Left kidney (tissue), 1 donor: ENCODE measurements at regions not wholly inside any gene's neighbourhood (a gene's known extent, or its start where the extent isn't known, plus 50 kb on each side); places are given as distances from the start of the nearest gene placed in this dataset.

Experiments used
- DNase-seq: peaks from one replicate; pipeline ENCODE4 v3.0.0-alpha.2; 2013

- no peak for DNase-seq
These were observed 899.5 kb upstream of the SLC10A2 start for GRCh38 chr13:103965506-103966243.

GRCh38 chr13:103961784-103962183, 895.6 kb upstream of the SLC10A2 start:
- no peak for DNase-seq

DNA sequence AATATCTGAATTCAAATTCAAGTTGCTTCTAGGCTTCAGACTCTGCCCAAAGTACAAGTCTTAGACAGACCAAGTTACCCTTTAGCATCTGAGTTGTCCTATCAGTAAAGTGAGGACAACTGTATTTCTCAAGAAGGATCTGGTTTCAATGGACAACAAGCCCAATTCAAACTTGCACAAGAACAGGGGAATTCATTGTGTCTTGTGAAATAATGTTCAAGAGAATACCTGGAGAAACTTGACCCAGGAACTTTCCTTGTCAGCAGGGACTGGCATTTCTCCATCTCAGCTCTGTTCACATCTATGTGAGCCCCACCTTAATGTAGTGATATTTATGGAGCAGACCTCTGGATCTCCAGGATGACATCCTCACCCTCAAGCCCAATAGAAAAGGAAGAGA, 894.9 kb upstream of the SLC10A2 start:
- DNase-seq = no peak

GRCh38 chr13:103960001-103960400, 893.8 kb upstream of the SLC10A2 start:
- no peak for DNase-seq

GRCh38 chr13:103958691-103959090, 892.5 kb upstream of the SLC10A2 start:
- no peak for DNase-seq

DNA sequence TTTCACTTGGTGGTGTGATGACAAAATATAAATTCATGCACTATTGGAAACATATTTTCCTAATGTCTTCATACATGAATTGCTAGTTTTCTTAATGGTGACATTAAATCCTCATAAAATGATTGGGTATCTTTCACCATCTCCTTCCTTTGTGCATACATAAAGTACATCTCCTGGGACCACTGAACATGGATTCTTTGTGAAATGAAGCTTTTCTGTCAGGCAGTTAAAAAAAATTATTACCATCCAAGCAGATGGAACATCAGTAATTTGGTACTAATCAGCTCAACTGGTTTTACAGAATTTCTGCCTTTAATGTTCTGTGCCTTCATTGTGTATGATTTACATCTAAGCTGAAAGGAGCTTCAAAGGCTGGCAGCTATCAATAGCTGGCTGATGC, 891.7 kb upstream of the SLC10A2 start:
- no peak for DNase-seq

DNA sequence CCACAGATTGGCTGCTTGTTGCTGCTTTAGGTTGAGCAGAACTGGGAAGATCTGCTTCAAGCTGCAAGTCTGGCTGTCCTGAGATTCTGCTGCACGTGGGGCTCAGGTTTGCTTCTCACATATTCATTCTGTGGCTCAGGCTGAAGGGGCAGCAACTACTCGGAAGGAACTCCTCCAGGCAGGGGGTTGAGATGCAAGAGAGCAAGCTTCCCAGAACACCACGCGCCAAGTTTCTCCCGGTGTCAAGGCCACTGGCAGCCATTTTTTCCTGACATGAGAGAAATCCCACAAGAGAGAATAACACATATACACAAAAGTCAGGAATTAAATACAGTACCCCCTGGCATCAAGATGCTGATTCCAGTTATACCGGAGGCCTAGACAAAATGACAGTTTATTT, 887.6 kb upstream of the SLC10A2 start:
- no peak for DNase-seq

DNA sequence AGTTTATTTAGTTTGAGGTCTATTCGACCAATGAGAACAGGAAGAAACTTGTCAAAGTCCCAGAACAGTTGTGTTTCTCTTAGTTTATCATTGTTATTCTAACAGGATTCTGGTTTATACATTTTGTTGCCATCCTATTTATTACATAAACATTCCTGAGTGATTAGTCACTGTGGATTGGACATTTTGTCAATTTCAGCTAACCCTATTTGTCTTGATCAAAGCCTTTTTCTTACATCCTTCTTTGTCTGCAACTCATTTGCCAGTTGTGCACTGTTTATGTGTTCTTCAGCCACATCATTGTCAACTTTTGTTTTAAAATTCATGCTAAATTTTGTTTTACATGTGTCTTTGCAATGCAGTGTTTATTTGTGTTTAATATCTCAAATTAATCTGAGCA, 886.0 kb upstream of the SLC10A2 start:
- no peak for DNase-seq

DNA sequence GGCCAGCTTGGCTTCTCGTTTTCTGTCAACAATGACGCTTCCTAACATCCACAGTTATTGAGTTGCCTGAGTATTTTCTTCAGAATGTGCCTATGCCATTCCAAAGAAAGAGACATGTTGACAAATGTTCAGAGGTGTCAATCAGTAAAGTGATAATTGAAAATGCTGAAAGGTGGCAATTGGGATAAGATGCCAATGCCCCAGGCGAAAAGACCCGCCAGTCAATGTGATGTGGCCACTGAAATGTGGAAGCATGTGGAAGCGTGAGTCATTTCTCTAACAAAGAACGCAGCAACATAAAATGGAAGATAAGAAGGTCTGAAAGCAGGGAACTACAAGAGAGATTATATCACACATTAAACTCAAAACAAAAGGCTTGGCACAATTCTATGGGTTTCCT, 882.2 kb upstream of the SLC10A2 start:
- no peak for DNase-seq

DNA sequence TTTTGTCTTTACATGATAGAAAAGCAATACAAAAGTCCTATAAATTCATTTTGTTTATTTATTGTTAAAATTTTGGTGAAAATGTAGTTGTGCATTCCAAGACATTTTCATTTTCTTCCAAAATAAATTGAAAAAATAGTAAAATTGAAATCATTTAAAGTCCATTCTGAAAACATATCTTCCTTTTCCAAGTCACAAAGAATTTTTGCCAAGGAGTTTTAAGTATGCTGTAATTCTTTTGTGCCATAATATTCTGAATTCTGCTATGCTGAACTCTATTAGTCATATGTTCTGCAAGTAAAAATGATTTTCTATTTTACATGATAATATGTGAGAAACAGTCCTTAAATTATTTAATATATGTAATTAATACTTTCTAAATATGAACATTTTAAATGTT, 879.6 kb upstream of the SLC10A2 start:
- DNase-seq = no peak

DNA sequence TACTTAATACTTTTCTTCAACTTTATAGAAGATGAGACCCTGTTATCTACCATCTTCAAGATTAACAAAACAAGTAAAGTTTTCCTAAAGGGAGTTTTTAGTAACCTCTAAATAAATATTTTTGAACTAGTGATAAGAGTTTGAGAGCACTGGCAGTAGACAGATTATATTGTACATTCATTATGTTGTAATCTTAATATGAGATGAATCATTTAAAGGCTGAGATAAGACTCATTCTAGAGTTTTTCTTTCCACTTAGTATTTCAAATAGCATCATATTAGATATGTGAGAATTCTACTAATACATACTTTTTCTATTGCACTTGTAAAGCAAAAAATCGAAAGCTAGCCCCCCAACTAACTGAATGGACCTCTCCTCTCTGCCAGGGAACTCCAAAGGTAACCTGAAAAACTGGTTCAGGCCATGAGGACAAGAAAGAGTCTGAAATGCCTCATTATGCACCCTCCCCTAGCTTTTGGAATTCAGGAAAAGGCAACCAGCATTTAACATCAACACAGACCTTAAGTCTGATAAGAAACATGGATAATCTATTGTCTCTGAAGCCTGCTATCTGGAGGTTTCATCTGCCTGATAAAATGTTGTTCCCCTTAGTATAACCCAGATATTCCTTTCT, 875.4 kb upstream of the SLC10A2 start:
- peak; percentile 20 for DNase-seq

GRCh38 chr13:103935117-103935516, 868.9 kb upstream of the SLC10A2 start:
- DNase-seq = no peak

DNA sequence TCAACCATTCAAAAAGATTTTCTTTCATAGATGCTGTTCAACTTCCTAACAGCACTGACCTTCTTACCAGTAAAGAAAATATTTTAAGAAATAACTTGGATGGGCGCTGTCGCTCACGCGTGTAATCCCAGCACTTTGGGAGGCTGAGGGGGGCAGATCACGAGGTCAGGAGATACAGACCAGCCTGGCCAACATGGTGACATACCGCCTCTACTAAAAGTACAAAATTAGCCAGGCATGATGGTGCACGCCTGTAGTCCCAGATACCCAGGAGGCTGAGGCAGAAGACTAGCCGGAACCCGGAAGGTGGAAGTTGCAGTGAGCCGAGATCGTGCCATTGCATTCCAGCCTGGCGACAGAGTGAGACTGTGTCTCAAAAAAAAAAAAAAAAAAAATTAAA, 865.7 kb upstream of the SLC10A2 start:
- no peak for DNase-seq

GRCh38 chr13:103931331-103931845, 865.2 kb upstream of the SLC10A2 start:
- peak; percentile 13 for DNase-seq

GRCh38 chr13:103926118-103926517, 859.9 kb upstream of the SLC10A2 start:
- DNase-seq = no peak

GRCh38 chr13:103908911-103909310, 842.7 kb upstream of the SLC10A2 start:
- no peak for DNase-seq

DNA sequence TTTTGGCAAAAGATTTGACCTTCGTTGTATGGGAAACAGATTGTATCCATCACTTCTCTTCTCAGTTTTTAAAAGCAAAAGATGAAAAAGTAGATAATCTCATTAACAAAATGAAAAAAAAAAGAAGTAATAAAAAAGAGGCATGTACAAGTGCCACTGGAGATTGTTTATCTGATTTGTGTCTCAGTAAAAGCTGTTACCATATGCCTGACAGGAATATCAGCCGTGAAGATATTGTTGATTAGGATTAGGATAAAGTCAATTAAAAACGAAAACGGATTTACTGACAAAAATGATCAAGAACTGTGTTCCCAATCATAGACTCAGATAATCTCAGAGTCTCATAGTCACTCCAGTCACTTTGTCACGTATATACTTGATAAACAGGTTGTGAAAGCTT, 842.1 kb upstream of the SLC10A2 start:
- no peak for DNase-seq

DNA sequence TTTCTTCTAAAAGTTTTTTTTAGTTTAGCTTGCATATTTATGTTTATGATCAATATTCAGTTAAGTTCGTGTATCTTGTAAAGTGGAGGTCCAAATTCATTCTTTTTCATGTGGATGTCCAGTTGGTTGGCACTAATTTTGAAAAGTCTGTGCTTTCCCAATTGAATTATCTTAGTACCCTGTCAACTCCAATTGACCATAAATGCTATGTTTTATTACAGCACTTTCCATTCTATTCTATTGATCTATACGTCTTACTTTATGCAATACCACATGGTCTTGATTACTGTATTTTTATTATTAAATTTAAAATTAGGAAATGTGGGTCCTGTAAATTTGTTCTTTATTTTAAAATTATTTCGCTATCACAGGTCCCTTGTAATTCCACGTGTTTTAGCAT, 837.6 kb upstream of the SLC10A2 start:
- DNase-seq = no peak

- DNase-seq = no peak
These were observed 832.3 kb upstream of the SLC10A2 start for GRCh38 chr13:103898481-103898880.

- no peak for DNase-seq
These were observed 829.8 kb upstream of the SLC10A2 start for GRCh38 chr13:103895835-103896531.

- DNase-seq = no peak
These were observed 828.4 kb upstream of the SLC10A2 start for GRCh38 chr13:103894626-103895025.

GRCh38 chr13:103884101-103884723, 818.0 kb upstream of the SLC10A2 start:
- no peak for DNase-seq

GRCh38 chr13:103883698-103884097, 817.5 kb upstream of the SLC10A2 start:
- DNase-seq = no peak
